HEK293 (cell line): ENCODE measurements at regions not wholly inside any gene's neighbourhood (a gene's known extent, or its start where the extent isn't known, plus 50 kb on each side); places are given as distances from the start of the nearest gene placed in this dataset.

Source experiments
- KLF10 ChIP-seq: fragments of 450-650 bp; IDR thresholded peaks from 2 replicates; pipeline ENCODE4 v1.5.1; 2018; ENCODE audit warnings: missing biosample characterization, mild to moderate bottlenecking, missing genetic modification characterization
- PRDM1 ChIP-seq: fragments of 450-650 bp; formaldehyde crosslinking; IDR thresholded peaks from 2 replicates; pipeline ENCODE4; 2016; ENCODE audit warnings: missing biosample characterization, missing genetic modification characterization
- SALL2 ChIP-seq: fragments of 450-650 bp; formaldehyde crosslinking; IDR thresholded peaks from 2 replicates; pipeline ENCODE4 v1.5.0; 2017; ENCODE audit warnings: missing biosample characterization, mild to moderate bottlenecking, missing genetic modification characterization, borderline replicate concordance
- YY1 ChIP-seq: fragments of 450-650 bp; formaldehyde crosslinking; IDR thresholded peaks from 2 replicates; pipeline ENCODE4 v1.5.1; 2018; ENCODE audit warnings: missing biosample characterization, missing genetic modification characterization
- ZNF23 ChIP-seq: fragments of 450-650 bp; formaldehyde crosslinking; IDR thresholded peaks from 2 replicates; pipeline ENCODE4 v1.5.1; 2016; ENCODE audit warnings: missing biosample characterization, missing genetic modification characterization, borderline replicate concordance
- ZNF416 ChIP-seq: fragments of 450-650 bp; formaldehyde crosslinking; IDR thresholded peaks from 2 replicates; pipeline ENCODE4 v1.5.1; 2016; ENCODE audit warnings: missing biosample characterization, missing genetic modification characterization
- ZNF610 ChIP-seq: fragments of 450-650 bp; formaldehyde crosslinking; IDR thresholded peaks from 2 replicates; pipeline ENCODE4 v1.5.1; 2016; ENCODE audit warnings: missing biosample characterization, missing genetic modification characterization, borderline replicate concordance
- TF ChIP-seq, protein P1 (sequence below): fragments of 450-650 bp; formaldehyde crosslinking; IDR thresholded peaks from 2 replicates; pipeline ENCODE4 v1.5.1; 2016; ENCODE audit warnings: missing biosample characterization, missing genetic modification characterization
- TF ChIP-seq, protein P2 (sequence below): fragments of 450-650 bp; formaldehyde crosslinking; conservative IDR thresholded peaks from 2 replicates; pipeline ENCODE4 v1.5.1; 2016; ENCODE audit warnings: low read depth, missing biosample characterization, missing genetic modification characterization

DNA sequence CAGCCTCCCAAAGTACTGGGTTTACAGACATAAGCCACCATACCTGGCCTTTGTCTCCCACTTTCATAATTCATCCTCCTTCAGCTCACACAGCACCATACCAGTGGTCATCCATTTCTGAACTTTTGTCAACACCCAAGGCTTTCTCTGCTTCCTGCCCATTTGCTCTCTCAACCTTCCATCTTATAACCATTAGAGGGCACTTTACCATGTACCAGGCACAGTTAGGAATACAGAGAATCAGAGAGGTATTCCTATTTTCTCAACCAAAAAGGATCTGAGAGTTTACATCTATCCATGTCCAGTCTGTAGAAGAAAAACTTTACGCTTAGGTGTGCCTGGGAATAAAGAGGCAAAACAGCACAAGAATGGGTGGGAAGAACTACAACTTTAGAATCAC, 397.6 kb downstream of the BUD13 start:
- TF ChIP-seq, protein P1, sequence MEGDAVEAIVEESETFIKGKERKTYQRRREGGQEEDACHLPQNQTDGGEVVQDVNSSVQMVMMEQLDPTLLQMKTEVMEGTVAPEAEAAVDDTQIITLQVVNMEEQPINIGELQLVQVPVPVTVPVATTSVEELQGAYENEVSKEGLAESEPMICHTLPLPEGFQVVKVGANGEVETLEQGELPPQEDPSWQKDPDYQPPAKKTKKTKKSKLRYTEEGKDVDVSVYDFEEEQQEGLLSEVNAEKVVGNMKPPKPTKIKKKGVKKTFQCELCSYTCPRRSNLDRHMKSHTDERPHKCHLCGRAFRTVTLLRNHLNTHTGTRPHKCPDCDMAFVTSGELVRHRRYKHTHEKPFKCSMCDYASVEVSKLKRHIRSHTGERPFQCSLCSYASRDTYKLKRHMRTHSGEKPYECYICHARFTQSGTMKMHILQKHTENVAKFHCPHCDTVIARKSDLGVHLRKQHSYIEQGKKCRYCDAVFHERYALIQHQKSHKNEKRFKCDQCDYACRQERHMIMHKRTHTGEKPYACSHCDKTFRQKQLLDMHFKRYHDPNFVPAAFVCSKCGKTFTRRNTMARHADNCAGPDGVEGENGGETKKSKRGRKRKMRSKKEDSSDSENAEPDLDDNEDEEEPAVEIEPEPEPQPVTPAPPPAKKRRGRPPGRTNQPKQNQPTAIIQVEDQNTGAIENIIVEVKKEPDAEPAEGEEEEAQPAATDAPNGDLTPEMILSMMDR (tag by site-specific recombination): no peak
- TF ChIP-seq, protein P2, sequence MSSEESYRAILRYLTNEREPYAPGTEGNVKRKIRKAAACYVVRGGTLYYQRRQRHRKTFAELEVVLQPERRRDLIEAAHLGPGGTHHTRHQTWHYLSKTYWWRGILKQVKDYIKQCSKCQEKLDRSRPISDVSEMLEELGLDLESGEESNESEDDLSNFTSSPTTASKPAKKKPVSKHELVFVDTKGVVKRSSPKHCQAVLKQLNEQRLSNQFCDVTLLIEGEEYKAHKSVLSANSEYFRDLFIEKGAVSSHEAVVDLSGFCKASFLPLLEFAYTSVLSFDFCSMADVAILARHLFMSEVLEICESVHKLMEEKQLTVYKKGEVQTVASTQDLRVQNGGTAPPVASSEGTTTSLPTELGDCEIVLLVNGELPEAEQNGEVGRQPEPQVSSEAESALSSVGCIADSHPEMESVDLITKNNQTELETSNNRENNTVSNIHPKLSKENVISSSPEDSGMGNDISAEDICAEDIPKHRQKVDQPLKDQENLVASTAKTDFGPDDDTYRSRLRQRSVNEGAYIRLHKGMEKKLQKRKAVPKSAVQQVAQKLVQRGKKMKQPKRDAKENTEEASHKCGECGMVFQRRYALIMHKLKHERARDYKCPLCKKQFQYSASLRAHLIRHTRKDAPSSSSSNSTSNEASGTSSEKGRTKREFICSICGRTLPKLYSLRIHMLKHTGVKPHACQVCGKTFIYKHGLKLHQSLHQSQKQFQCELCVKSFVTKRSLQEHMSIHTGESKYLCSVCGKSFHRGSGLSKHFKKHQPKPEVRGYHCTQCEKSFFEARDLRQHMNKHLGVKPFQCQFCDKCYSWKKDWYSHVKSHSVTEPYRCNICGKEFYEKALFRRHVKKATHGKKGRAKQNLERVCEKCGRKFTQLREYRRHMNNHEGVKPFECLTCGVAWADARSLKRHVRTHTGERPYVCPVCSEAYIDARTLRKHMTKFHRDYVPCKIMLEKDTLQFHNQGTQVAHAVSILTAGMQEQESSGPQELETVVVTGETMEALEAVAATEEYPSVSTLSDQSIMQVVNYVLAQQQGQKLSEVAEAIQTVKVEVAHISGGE (tag by site-specific recombination): no peak
- no peak for TF ChIP-seq PRDM1 (tag by site-specific recombination)
- no peak for TF ChIP-seq KLF10
- no peak for TF ChIP-seq ZNF416 (tag by site-specific recombination)
- no peak for TF ChIP-seq ZNF610 (tag by site-specific recombination)
- no peak for TF ChIP-seq ZNF23
- TF ChIP-seq SALL2 (tag by site-specific recombination): no peak
- no peak for TF ChIP-seq YY1 (tag by site-specific recombination)
